ENCODE measurements at regions not wholly inside any gene's neighbourhood (a gene's known extent, or its start where the extent isn't known, plus 50 kb on each side); places are given as distances from the start of the nearest gene placed in this dataset.

GRCh38 chr10:124313374-124313773 lies 105.3 kb downstream of the OAT start:
- DNase-seq (ENCODE audit: insufficient read length, low spot score) (no peak), FAIRE-seq (no peak)
- TF ChIP-seq CTCF (IDR thresholded peaks at IDR 0.05; ENCODE audit: insufficient read depth, missing control alignments), result no peak

- TF ChIP-seq CTCF (IDR thresholded peaks at IDR 0.05; ENCODE audit: insufficient read depth, missing control alignments), result no peak
- DNase-seq (ENCODE audit: insufficient read length, low spot score) (no peak), FAIRE-seq (no peak)
These were observed 109.9 kb downstream of the OAT start for GRCh38 chr10:124308811-124309210.

- no peak for FAIRE-seq
- no peak for DNase-seq (ENCODE audit: insufficient read length, low spot score)
These were observed 110.6 kb downstream of the OAT start for GRCh38 chr10:124308056-124308645.

GRCh38 chr10:124307591-124307990 lies 111.1 kb downstream of the OAT start:
- FAIRE-seq (no peak), DNase-seq (ENCODE audit: insufficient read length, low spot score) (no peak)
- TF ChIP-seq CTCF (IDR thresholded peaks at IDR 0.05; ENCODE audit: insufficient read depth, missing control alignments), result no peak

More at GRCh38 chr10:124308056-124308645, 110.6 kb downstream of the OAT start:
- no peak for TF ChIP-seq CTCF (IDR thresholded peaks at IDR 0.05; ENCODE audit: insufficient read depth, missing control alignments)

GRCh38 chr10:124306922-124307371 lies 111.8 kb downstream of the OAT start:
- DNase-seq (ENCODE audit: insufficient read length, low spot score) (no peak), FAIRE-seq (no peak)

GRCh38 chr10:124306520-124306919 lies 112.2 kb downstream of the OAT start:
- no peak for TF ChIP-seq CTCF (IDR thresholded peaks at IDR 0.05; ENCODE audit: insufficient read depth, missing control alignments)

More at GRCh38 chr10:124306922-124307371, 111.8 kb downstream of the OAT start:
- TF ChIP-seq CTCF (IDR thresholded peaks at IDR 0.05; ENCODE audit: insufficient read depth, missing control alignments), result no peak

GRCh38 chr10:124305984-124306383 lies 112.7 kb downstream of the OAT start:
- FAIRE-seq (no peak), DNase-seq (ENCODE audit: insufficient read length, low spot score) (no peak)
- TF ChIP-seq CTCF (IDR thresholded peaks at IDR 0.05; ENCODE audit: insufficient read depth, missing control alignments), result no peak

More at GRCh38 chr10:124306520-124306919, 112.2 kb downstream of the OAT start:
- no peak for DNase-seq (ENCODE audit: insufficient read length, low spot score)
- no peak for FAIRE-seq

Data from D721Med (cell line).